H1 (cell line): ENCODE measurements at regions not wholly inside any gene's neighbourhood (a gene's known extent, or its start where the extent isn't known, plus 50 kb on each side); places are given as distances from the start of the nearest gene placed in this dataset.

Source experiments
- CTCF ChIA-PET: fragments of 300-600 bp; sonication (Branson Sonifier 250); formaldehyde crosslinking; loops from one replicate; lab custom pipeline; 2021; ENCODE audit not compliant: partially characterized antibody; lab: Charles Lee
- POLR2A ChIA-PET: fragments of 300-600 bp; sonication (Branson Sonifier 250); formaldehyde crosslinking; loops from one replicate; lab custom pipeline; 2021; ENCODE audit warnings: inconsistent platforms; ENCODE audit not compliant: partially characterized antibody; lab: Charles Lee
- DNase-seq, 2 experiments: peaks; one replicate each; pipeline versions ENCODE4 v3.0.0 to v3.0.0-alpha.2; 2010 to 2022; ENCODE audit warnings: low spot score in 2 of 2, low read depth in 1 of 2, mixed read lengths in 1 of 2
- FAIRE-seq: peaks from 2 replicates; lab custom pipeline; 2011; peaks lifted over from hg19 to GRCh38; lab: Jason Lieb, UNC
- H2AFZ ChIP-seq: 2 replicates; pipeline ENCODE4 v1.8.1; 2012; ENCODE audit warnings: low read length, inconsistent platforms
- H2AK5ac ChIP-seq: 2 replicates; pipeline ENCODE4 v1.6.1; 2013; ENCODE audit warnings: low read depth, low read length
- H2BK120ac ChIP-seq: replicated peaks from 2 replicates; pipeline ENCODE3; 2013; ENCODE audit warnings: low read depth, low read length, inconsistent platforms
- H2BK12ac ChIP-seq: 2 replicates; pipeline ENCODE4 v1.6.1; 2013; ENCODE audit warnings: low read depth, low read length
- H2BK15ac ChIP-seq: 2 replicates; pipeline ENCODE4 v1.6.1; 2013; ENCODE audit warnings: low read length
- H2BK20ac ChIP-seq: 2 replicates; pipeline ENCODE4 v1.6.1; 2013; ENCODE audit warnings: low read length
- H2BK5ac ChIP-seq: 2 replicates; pipeline ENCODE4 v1.6.1; 2013; ENCODE audit warnings: low read depth, low read length
- H3K14ac ChIP-seq: 2 replicates; pipeline ENCODE4 v1.6.1; 2013; ENCODE audit warnings: inconsistent platforms; ENCODE audit not compliant: insufficient read length
- H3K18ac ChIP-seq: 2 replicates; pipeline ENCODE4 v1.6.1; 2013; ENCODE audit warnings: low read length; ENCODE audit errors: extremely low read depth
- H3K23ac ChIP-seq: 2 replicates; pipeline ENCODE4 v1.6.1; 2013; ENCODE audit warnings: inconsistent platforms; ENCODE audit not compliant: insufficient read length
- H3K23me2 ChIP-seq: 2 replicates; pipeline ENCODE4 v1.6.1; 2013; ENCODE audit warnings: low read depth, low read length
- H3K27ac ChIP-seq: 2 replicates; pipeline ENCODE4 v1.6.1; 2011; ENCODE audit warnings: low read depth, low read length, inconsistent platforms
- H3K27me3 ChIP-seq, 4 experiments: replicated peaks in 1 of 4; 1 replicate in 1 of 4; 2 replicates in 3 of 4; pipeline versions ENCODE4 v1.6.1 to v1.8.1; 2011 to 2013; ENCODE audit warnings: low read length in 3 of 4, mild to moderate bottlenecking in 3 of 4, inconsistent platforms in 2 of 4, mixed read lengths in 2 of 4, moderate library complexity in 1 of 4; ENCODE audit not compliant: control insufficient read depth in 3 of 4, insufficient read depth in 3 of 4; ENCODE audit errors: extremely low read depth in 1 of 4
- H3K36me3 ChIP-seq, 4 experiments: 2 replicates each; pipeline versions ENCODE4 v1.6.1 to v1.8.1; 2011 to 2013; ENCODE audit warnings: mild to moderate bottlenecking in 4 of 4, low read length in 3 of 4, moderate library complexity in 2 of 4, control low read depth in 1 of 4, inconsistent platforms in 1 of 4; ENCODE audit not compliant: insufficient read depth in 4 of 4, control insufficient read depth in 2 of 4
- H3K4ac ChIP-seq: replicated peaks from 2 replicates; pipeline ENCODE3; 2013; ENCODE audit warnings: low read length, low read depth, mixed read lengths, inconsistent platforms; ENCODE audit not compliant: insufficient read length
- H3K4me1 ChIP-seq, 4 experiments: replicated peaks in 1 of 4; 1 replicate in 1 of 4; 2 replicates in 3 of 4; pipeline versions ENCODE4 v1.6.1 to v1.8.1; 2011 to 2013; ENCODE audit warnings: low read length in 3 of 4, inconsistent platforms in 2 of 4, mixed read lengths in 1 of 4; ENCODE audit not compliant: insufficient read depth in 4 of 4, control insufficient read depth in 3 of 4
- H3K4me2 ChIP-seq, 2 experiments: 2 replicates each; pipeline versions ENCODE4 v1.6.1 to v1.8.1; 2011 to 2013; ENCODE audit warnings: low read depth in 2 of 2, low read length in 2 of 2, control low read depth in 1 of 2, inconsistent platforms in 1 of 2, mild to moderate bottlenecking in 1 of 2; ENCODE audit not compliant: insufficient read depth in 1 of 2
- H3K4me3 ChIP-seq, 4 experiments: fragments of 200-600, 300-600 bp in 1 of 4; sonication (generic), shearing (Covaris generic), sonication (Bioruptor Twin) in 1 of 4; 2 replicates each; pipeline versions ENCODE4 v1.5.1 to v1.8.1; 2011 to 2016; ENCODE audit warnings: low read length in 4 of 4, low read depth in 3 of 4, control low read depth in 2 of 4, inconsistent platforms in 2 of 4, mild to moderate bottlenecking in 2 of 4, mixed read lengths in 1 of 4, moderate library complexity in 1 of 4; ENCODE audit not compliant: insufficient read depth in 2 of 4; ENCODE audit errors: extremely low read depth in 1 of 4
- H3K56ac ChIP-seq: replicated peaks from 2 replicates; pipeline ENCODE3; 2013; ENCODE audit warnings: low read depth, mild to moderate bottlenecking, mixed read lengths, low read length, inconsistent platforms; ENCODE audit not compliant: insufficient read length
- H3K79me1 ChIP-seq: 2 replicates; pipeline ENCODE4 v1.6.1; 2013; ENCODE audit warnings: low read depth, low read length, control low read depth
- H3K79me2 ChIP-seq, 2 experiments: 2 replicates each; pipeline versions ENCODE4 v1.6.1 to v1.8.1; 2012 to 2013; ENCODE audit warnings: low read length in 2 of 2, mild to moderate bottlenecking in 2 of 2, inconsistent platforms in 1 of 2; ENCODE audit not compliant: insufficient read depth in 2 of 2, control insufficient read depth in 1 of 2
- H3K9ac ChIP-seq, 4 experiments: replicated peaks in 1 of 4; 1 replicate in 1 of 4; 2 replicates in 3 of 4; pipeline versions ENCODE4 v1.6.1 to v1.8.1; 2011 to 2013; ENCODE audit warnings: low read depth in 3 of 4, low read length in 3 of 4, control low read depth in 2 of 4, mild to moderate bottlenecking in 2 of 4, moderate library complexity in 2 of 4, inconsistent platforms in 1 of 4; ENCODE audit errors: extremely low read depth in 1 of 4
- H3K9me3 ChIP-seq, 2 experiments: 2 replicates each; pipeline versions ENCODE4 v1.6.1 to v1.8.1; 2012 to 2013; ENCODE audit warnings: mild to moderate bottlenecking in 2 of 2, moderate library complexity in 2 of 2, control low read depth in 1 of 2, inconsistent platforms in 1 of 2, low read depth in 1 of 2, low read length in 1 of 2, mixed read lengths in 1 of 2; ENCODE audit not compliant: insufficient read depth in 2 of 2
- H4K20me1 ChIP-seq, 2 experiments: replicated peaks in 1 of 2; 2 replicates each; pipeline versions ENCODE3 to v1.8.1; 2011 to 2013; ENCODE audit warnings: inconsistent platforms in 2 of 2, low read length in 2 of 2, mild to moderate bottlenecking in 1 of 2; ENCODE audit not compliant: insufficient read depth in 2 of 2, control insufficient read depth in 1 of 2
- H4K5ac ChIP-seq: 2 replicates; pipeline ENCODE4 v1.6.1; 2013; ENCODE audit warnings: low read length, low read depth, mixed read lengths, inconsistent platforms; ENCODE audit not compliant: insufficient read length
- H4K8ac ChIP-seq: 2 replicates; pipeline ENCODE4 v1.8.0; 2013; ENCODE audit warnings: mild to moderate bottlenecking, moderate library complexity, low read length, inconsistent platforms; ENCODE audit not compliant: insufficient read depth; ENCODE audit errors: extremely low read depth
- H4K91ac ChIP-seq: replicated peaks from 2 replicates; pipeline ENCODE3; 2013; ENCODE audit warnings: low read length, mixed read lengths, inconsistent platforms; ENCODE audit not compliant: insufficient read length
- GTF2F1 ChIP-seq: IDR thresholded peaks from 2 replicates; pipeline ENCODE4 v1.6.1; 2012; ENCODE audit warnings: low read depth, low read length, improper control_type of control experiment, borderline replicate concordance
- WGBS, 2 experiments: shearing (Covaris generic) in 1 of 2; methylation state at CpG; one replicate each; pipeline versions ENCODE4 v1.1.6 to v1.1.7; 2013 to 2015; ENCODE audit warnings: low lambda C conversion rate in 2 of 2, mixed read lengths in 2 of 2, inconsistent platforms in 1 of 2, low coverage in 1 of 2, missing lambda C conversion rate in 1 of 2; ENCODE audit not compliant: insufficient replicate concordance in 2 of 2, insufficient coverage in 1 of 2, insufficient read length in 1 of 2; ENCODE audit errors: extremely low coverage in 1 of 2, missing lambda C conversion rate in 1 of 2; 5-methylcytosine and 5-hydroxymethylcytosine counted together

DNA sequence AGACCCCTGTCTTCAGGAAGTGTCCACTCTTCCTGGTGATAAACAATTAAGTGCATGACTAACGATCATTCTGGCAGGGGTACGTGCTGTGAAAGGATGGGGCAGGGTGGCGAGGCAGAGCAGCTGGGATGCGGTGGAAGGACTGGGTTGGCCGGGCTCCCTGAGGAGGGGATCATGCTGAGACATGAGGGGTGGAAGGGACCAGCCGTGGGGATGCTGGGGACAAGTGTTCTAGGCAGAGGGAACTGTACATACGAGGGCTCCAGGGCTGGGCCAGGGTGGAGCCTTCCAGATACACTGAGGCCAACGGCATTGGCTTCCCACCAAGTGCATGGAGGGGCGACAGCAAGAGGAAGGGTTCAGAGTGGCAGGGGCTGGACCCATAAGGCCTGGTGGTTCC is 65.7 kb upstream of the SIRPA start:
- no peak for TF ChIP-seq GTF2F1
- TF ChIP-seq, all 59 proteins: peak for 0
- H2BK120ac ChIP-seq = no peak overlapping the region
- H3K27me3 ChIP-seq = no peaks in the 10 kb centered on the region; a peak in 1 of 7 replicates
- no peak overlapping the region for H2BK20ac ChIP-seq
- H3K23ac ChIP-seq = no peak overlapping the region
- H4K5ac ChIP-seq = no peak overlapping the region
- no peak overlapping the region for H3K18ac ChIP-seq
- H3K79me1 ChIP-seq = no peaks in the 10 kb centered on the region
- peak overlapping the region; percentile 36 for H4K91ac ChIP-seq
- WGBS, 2 experiments = 88% methylated on average over 9 of the region's 9 CpGs; no CpG with 5 or more reads in 1 of the 2 experiments
- peaks cover 0 to 4% (median 0%) of the 10 kb centered on the region in 4 experiments; a peak in 1 of 7 replicates for H3K4me1 ChIP-seq
- H3K14ac ChIP-seq = no peak overlapping the region
- H3K4ac ChIP-seq = no peak overlapping the region
- FAIRE-seq (no peak), DNase-seq (no peak)
- CTCF ChIA-PET = interaction anchor here (1.2 to 2.3 kb wide), 2 partner anchors 28 kb away, joined by 4 to 8 read pairs; no protein-coding TSS in a partner anchor
- H3K4me2 ChIP-seq = no peak overlapping the region
- H4K20me1 ChIP-seq = peaks cover 0 to 2% of the 10 kb centered on the region in 2 experiments
- H3K79me2 ChIP-seq = no peaks in the 10 kb centered on the region
- H3K27ac ChIP-seq = no peak overlapping the region
- no peak overlapping the region for H2BK5ac ChIP-seq
- no peaks in the 10 kb centered on the region; the same call in 1 of the 2 replicates for H3K23me2 ChIP-seq
- H4K8ac ChIP-seq = peak overlapping the region; percentile 6; the same call in 1 of the 2 replicates
- no peak overlapping the region for H3K4me3 ChIP-seq
- H2AFZ ChIP-seq = no peak overlapping the region
- no peak overlapping the region for H2BK12ac ChIP-seq
- H3K36me3 ChIP-seq = no peaks in the 10 kb centered on the region
- peak overlapping the region; percentile 18; the same call in 1 of the 2 replicates for H2BK15ac ChIP-seq
- H3K9me3 ChIP-seq = no peaks in the 10 kb centered on the region
- H2AK5ac ChIP-seq = no peak overlapping the region
- H3K9ac ChIP-seq = no peak overlapping the region
- H3K56ac ChIP-seq = no peak overlapping the region
- POLR2A ChIA-PET = interaction anchor here (0.6 to 1.4 kb wide), 5 partner anchors 15 to 1532 kb away, joined by 3 to 4 read pairs (median 3); no protein-coding TSS in a partner anchor
